ENCODE measurements at regions not wholly inside any gene's neighbourhood (a gene's known extent, or its start where the extent isn't known, plus 50 kb on each side); places are given as distances from the start of the nearest gene placed in this dataset.
A peak's percentile ranks its signal among the peaks of the same experiment; 100 is the strongest.

- TF ChIP-seq DACH1 (IDR thresholded peaks at IDR 0.05; ENCODE audit: partially characterized antibody) (no peak), ZBTB40 (IDR thresholded peaks at IDR 0.05) (peak; percentile 85), ZBTB40 (CRISPR knock-in tag; IDR thresholded peaks at IDR 0.05) (no peak), DNMT1 (IDR thresholded peaks at IDR 0.05) (no peak), HBP1 (CRISPR knock-in tag; IDR thresholded peaks at IDR 0.05) (no peak), FOXP1 (CRISPR knock-in tag; IDR thresholded peaks at IDR 0.05) (no peak), KDM1A (IDR thresholded peaks at IDR 0.05) (no peak), STAT5A (IDR thresholded peaks at IDR 0.05; ENCODE audit: borderline replicate concordance, low read length) (no peak), ZZZ3 (IDR thresholded peaks at IDR 0.05) (no peak), POLR2G (IDR thresholded peaks at IDR 0.05; ENCODE audit: low read depth, low read length) (no peak), ILK (tag; IDR thresholded peaks at IDR 0.05; ENCODE audit: borderline replicate concordance, low read depth) (no peak), ZNF124 (CRISPR knock-in tag; IDR thresholded peaks at IDR 0.05) (no peak), RBM17 (IDR thresholded peaks at IDR 0.05; ENCODE audit: borderline replicate concordance, low read depth, low read length) (no peak), FOXA3 (CRISPR knock-in tag; conservative IDR thresholded peaks at IDR 0.05 in 1 of 2, IDR thresholded peaks at IDR 0.05 in 1 of 2) (0 out of 4 replicates have a peak, but pooled peaks of 1 of the 2 experiments have one; percentile 35), NR2C1 (IDR thresholded peaks at IDR 0.05) (no peak), NR2C1 (tag; IDR thresholded peaks at IDR 0.05) (peak; percentile 62), NR4A1 (CRISPR knock-in tag; IDR thresholded peaks at IDR 0.05) (no peak), NR4A1 (tag; IDR thresholded peaks at IDR 0.05) (no peak), ZBTB1 (CRISPR knock-in tag; IDR thresholded peaks at IDR 0.05; ENCODE audit: borderline replicate concordance, low read depth) (no peak), ZNF584 (CRISPR knock-in tag; IDR thresholded peaks at IDR 0.05; ENCODE audit: low read depth) (peak; percentile 69; the same call in 1 of the 2 replicates), ZNF316 (IDR thresholded peaks at IDR 0.05) (no peak)
Measured at GRCh38 chr5:159638954-159639559, 277.2 kb upstream of the ADRA1B start (continued).
